ENCODE measurements at regions not wholly inside any gene's neighbourhood (a gene's known extent, or its start where the extent isn't known, plus 50 kb on each side); places are given as distances from the start of the nearest gene placed in this dataset.

- no peak overlapping the region for H3K4me3 ChIP-seq
Measured at GRCh38 chr6:169985121-169986015, 233.9 kb downstream of the ERMARD start.

GRCh38 chr6:169984181-169985120 is 233.0 kb downstream of the ERMARD start:
- H3K27ac ChIP-seq, result no peak overlapping the region
- no peaks in the 10 kb centered on the region for H3K27me3 ChIP-seq (replicated peaks)
- H3K4me3 ChIP-seq, result no peak overlapping the region
- peaks cover 3% of the 10 kb centered on the region; the same call in 1 of the 2 replicates for H3K9me3 ChIP-seq (replicated peaks)
- H3K36me3 ChIP-seq, result no peaks in the 10 kb centered on the region
- H3K4me1 ChIP-seq (replicated peaks), result no peaks in the 10 kb centered on the region
- no peak for DNase-seq (ENCODE audit: low read depth in 1 of 2, low spot score in 2 of 2)

More at GRCh38 chr6:169985121-169986015, 233.9 kb downstream of the ERMARD start:
- no peaks in the 10 kb centered on the region for H3K27me3 ChIP-seq (replicated peaks)
- H3K36me3 ChIP-seq, result no peaks in the 10 kb centered on the region
- H3K27ac ChIP-seq, result no peak overlapping the region
- no peak for DNase-seq (ENCODE audit: low read depth in 1 of 2, low spot score in 2 of 2)
- no peaks in the 10 kb centered on the region for H3K4me1 ChIP-seq (replicated peaks)
- peaks cover 8% of the 10 kb centered on the region; the same call in 1 of the 2 replicates for H3K9me3 ChIP-seq (replicated peaks)

GRCh38 chr6:169983651-169984050 is 232.2 kb downstream of the ERMARD start:
- Histone ChIP-seq H3K4me1 (replicated peaks) (no peaks in the 10 kb centered on the region), H3K9me3 (replicated peaks) (0 out of 2 replicates have a peak, but pooled peaks cover 3% of the 10 kb centered on the region)

GRCh38 chr6:169982461-169983386 is 231.3 kb downstream of the ERMARD start:
- no peak overlapping the region for H3K27ac ChIP-seq
- no peak overlapping the region for H3K4me3 ChIP-seq
- no peaks in the 10 kb centered on the region for H3K27me3 ChIP-seq (replicated peaks)
- DNase-seq (ENCODE audit: low read depth in 1 of 2, low spot score in 2 of 2), result no peak
- H3K9me3 ChIP-seq (replicated peaks), result 0 out of 2 replicates have a peak, but pooled peaks cover 3% of the 10 kb centered on the region
- no peaks in the 10 kb centered on the region for H3K36me3 ChIP-seq
- no peaks in the 10 kb centered on the region for H3K4me1 ChIP-seq (replicated peaks)

More at GRCh38 chr6:169983651-169984050, 232.2 kb downstream of the ERMARD start:
- no peaks in the 10 kb centered on the region for H3K27me3 ChIP-seq (replicated peaks)
- no peaks in the 10 kb centered on the region for H3K36me3 ChIP-seq
- H3K27ac ChIP-seq, result no peak overlapping the region
- no peak overlapping the region for H3K4me3 ChIP-seq
- no peak for DNase-seq (ENCODE audit: low read depth in 1 of 2, low spot score in 2 of 2)

GRCh38 chr6:169981969-169982368 is 230.5 kb downstream of the ERMARD start:
- Histone ChIP-seq H3K4me3 (no peak overlapping the region), H3K4me1 (replicated peaks) (no peaks in the 10 kb centered on the region), H3K9me3 (replicated peaks) (peaks cover 3% of the 10 kb centered on the region; the same call in 1 of the 2 replicates), H3K27me3 (replicated peaks) (no peaks in the 10 kb centered on the region), H3K36me3 (no peaks in the 10 kb centered on the region), H3K27ac (no peak overlapping the region)
- no peak for DNase-seq (ENCODE audit: low read depth in 1 of 2, low spot score in 2 of 2)

- H3K27me3 ChIP-seq (replicated peaks), result no peaks in the 10 kb centered on the region
- no peak overlapping the region for H3K27ac ChIP-seq
- no peaks in the 10 kb centered on the region for H3K4me1 ChIP-seq (replicated peaks)
- H3K36me3 ChIP-seq, result no peaks in the 10 kb centered on the region
- no peak overlapping the region for H3K4me3 ChIP-seq
- peaks cover 3% of the 10 kb centered on the region; the same call in 1 of the 2 replicates for H3K9me3 ChIP-seq (replicated peaks)
- DNase-seq (ENCODE audit: low read depth in 1 of 2, low spot score in 2 of 2), result no peak
Measured at GRCh38 chr6:169981568-169981967, 230.1 kb downstream of the ERMARD start.

GRCh38 chr6:169980826-169981450 is 229.5 kb downstream of the ERMARD start:
- Histone ChIP-seq H3K4me3 (no peak overlapping the region), H3K4me1 (replicated peaks) (no peaks in the 10 kb centered on the region), H3K27me3 (replicated peaks) (no peaks in the 10 kb centered on the region), H3K27ac (no peak overlapping the region), H3K9me3 (replicated peaks) (peaks cover 3% of the 10 kb centered on the region; the same call in 1 of the 2 replicates), H3K36me3 (no peaks in the 10 kb centered on the region)
- no peak for DNase-seq (ENCODE audit: low read depth in 1 of 2, low spot score in 2 of 2)

- Histone ChIP-seq H3K27me3 (replicated peaks) (no peaks in the 10 kb centered on the region), H3K36me3 (no peaks in the 10 kb centered on the region), H3K4me3 (no peak overlapping the region), H3K27ac (no peak overlapping the region), H3K9me3 (replicated peaks) (peaks cover 3% of the 10 kb centered on the region), H3K4me1 (replicated peaks) (no peaks in the 10 kb centered on the region)
- no peak for DNase-seq (ENCODE audit: low read depth in 1 of 2, low spot score in 2 of 2)
Measured at GRCh38 chr6:169979873-169980432, 228.5 kb downstream of the ERMARD start.

- H3K9me3 ChIP-seq (replicated peaks), result peaks cover 4% of the 10 kb centered on the region
- no peaks in the 10 kb centered on the region for H3K36me3 ChIP-seq
- H3K4me3 ChIP-seq, result no peak overlapping the region
- H3K27me3 ChIP-seq (replicated peaks), result no peaks in the 10 kb centered on the region
- H3K4me1 ChIP-seq (replicated peaks), result no peaks in the 10 kb centered on the region
- H3K27ac ChIP-seq, result no peak overlapping the region
- no peak for DNase-seq (ENCODE audit: low read depth in 1 of 2, low spot score in 2 of 2)
Measured at GRCh38 chr6:169978615-169979161, 227.3 kb downstream of the ERMARD start.

GRCh38 chr6:169977434-169978265 is 226.2 kb downstream of the ERMARD start:
- Histone ChIP-seq H3K27ac (no peak overlapping the region), H3K36me3 (no peaks in the 10 kb centered on the region), H3K27me3 (replicated peaks) (no peaks in the 10 kb centered on the region), H3K4me1 (replicated peaks) (no peaks in the 10 kb centered on the region), H3K4me3 (no peak overlapping the region), H3K9me3 (replicated peaks) (peaks cover 4% of the 10 kb centered on the region)
- no peak for DNase-seq (ENCODE audit: low read depth in 1 of 2, low spot score in 2 of 2)

GRCh38 chr6:169976301-169977081 is 225.1 kb downstream of the ERMARD start:
- no peak overlapping the region for H3K27ac ChIP-seq
- no peaks in the 10 kb centered on the region for H3K27me3 ChIP-seq (replicated peaks)
- no peak for DNase-seq (ENCODE audit: low read depth in 1 of 2, low spot score in 2 of 2)
- no peaks in the 10 kb centered on the region for H3K36me3 ChIP-seq
- H3K4me3 ChIP-seq, result no peak overlapping the region
- H3K4me1 ChIP-seq (replicated peaks), result no peaks in the 10 kb centered on the region
- H3K9me3 ChIP-seq (replicated peaks), result peaks cover 4% of the 10 kb centered on the region
